OCI-LY1 (cell line): ENCODE measurements at regions not wholly inside any gene's neighbourhood (a gene's known extent, or its start where the extent isn't known, plus 50 kb on each side); places are given as distances from the start of the nearest gene placed in this dataset.

Source experiments
- EZH2 ChIP-seq: fragments of 200-600 bp; sonication (generic), shearing (Covaris generic); IDR thresholded peaks from 2 replicates; pipeline ENCODE4 v1.8.0; 2017; ENCODE audit warnings: borderline replicate concordance, mixed run types, mild to moderate bottlenecking, antibody characterized with exemption, low read length, moderate library complexity, mixed read lengths
- TF ChIP-seq, protein P1 (sequence below): fragments of 200-600 bp; sonication (generic), shearing (Covaris generic); IDR thresholded peaks from 2 replicates; pipeline ENCODE4 v1.5.1; 2017; ENCODE audit warnings: mild to moderate bottlenecking, antibody characterized with exemption, low read length, moderate library complexity, mixed read lengths

DNA sequence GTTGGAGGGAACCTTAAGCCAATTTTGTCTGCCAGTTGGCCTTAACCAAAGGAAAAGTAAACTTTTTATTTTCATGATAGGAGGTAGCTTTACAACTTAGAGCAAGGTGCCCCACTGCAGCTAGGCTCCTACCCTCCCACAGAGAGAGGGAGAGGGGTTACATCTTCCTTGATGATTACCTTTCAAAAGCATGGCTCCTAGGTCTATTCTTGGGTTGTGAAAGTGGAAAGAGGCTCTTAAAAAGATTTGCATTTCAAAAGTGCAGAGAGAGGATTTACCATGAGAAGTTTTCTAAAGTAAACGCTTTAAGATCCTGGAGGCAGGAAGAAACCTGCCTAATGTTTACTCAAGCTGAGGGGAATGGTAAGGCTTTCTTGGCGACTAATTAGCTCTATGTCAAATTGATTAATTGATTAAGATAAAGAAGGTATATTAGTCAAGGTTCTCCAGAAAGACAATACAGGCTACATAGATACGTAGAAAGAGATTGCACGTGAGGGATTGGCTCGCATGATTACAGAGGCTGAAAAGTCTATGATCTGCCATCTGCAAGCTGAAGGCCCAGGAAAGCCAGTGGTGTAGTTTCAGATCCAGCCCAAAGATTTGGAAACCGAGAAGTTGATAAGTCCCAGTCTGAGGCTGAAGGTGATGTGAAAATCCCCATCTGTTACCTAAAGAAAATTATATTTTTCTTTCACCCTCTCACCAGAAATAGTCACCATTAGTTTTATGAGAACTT, 333.8 kb upstream of the CTNND2 start:
- TF ChIP-seq, protein P1, sequence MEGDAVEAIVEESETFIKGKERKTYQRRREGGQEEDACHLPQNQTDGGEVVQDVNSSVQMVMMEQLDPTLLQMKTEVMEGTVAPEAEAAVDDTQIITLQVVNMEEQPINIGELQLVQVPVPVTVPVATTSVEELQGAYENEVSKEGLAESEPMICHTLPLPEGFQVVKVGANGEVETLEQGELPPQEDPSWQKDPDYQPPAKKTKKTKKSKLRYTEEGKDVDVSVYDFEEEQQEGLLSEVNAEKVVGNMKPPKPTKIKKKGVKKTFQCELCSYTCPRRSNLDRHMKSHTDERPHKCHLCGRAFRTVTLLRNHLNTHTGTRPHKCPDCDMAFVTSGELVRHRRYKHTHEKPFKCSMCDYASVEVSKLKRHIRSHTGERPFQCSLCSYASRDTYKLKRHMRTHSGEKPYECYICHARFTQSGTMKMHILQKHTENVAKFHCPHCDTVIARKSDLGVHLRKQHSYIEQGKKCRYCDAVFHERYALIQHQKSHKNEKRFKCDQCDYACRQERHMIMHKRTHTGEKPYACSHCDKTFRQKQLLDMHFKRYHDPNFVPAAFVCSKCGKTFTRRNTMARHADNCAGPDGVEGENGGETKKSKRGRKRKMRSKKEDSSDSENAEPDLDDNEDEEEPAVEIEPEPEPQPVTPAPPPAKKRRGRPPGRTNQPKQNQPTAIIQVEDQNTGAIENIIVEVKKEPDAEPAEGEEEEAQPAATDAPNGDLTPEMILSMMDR, result no peak
- no peak for TF ChIP-seq EZH2
